ENCODE measurements at regions not wholly inside any gene's neighbourhood (a gene's known extent, or its start where the extent isn't known, plus 50 kb on each side); places are given as distances from the start of the nearest gene placed in this dataset.

GRCh38 chr11:109867784-109868183, 225.4 kb upstream of the ZC3H12C start:
- no peak overlapping the region for H3K4me3 ChIP-seq (ENCODE audit: low read depth, low read length)
- no peak for DNase-seq (ENCODE audit: low read depth)
- no peak for TF ChIP-seq MYC (IDR thresholded peaks at IDR 0.05; ENCODE audit: low read depth, low read length)
- TF ChIP-seq, protein P1, sequence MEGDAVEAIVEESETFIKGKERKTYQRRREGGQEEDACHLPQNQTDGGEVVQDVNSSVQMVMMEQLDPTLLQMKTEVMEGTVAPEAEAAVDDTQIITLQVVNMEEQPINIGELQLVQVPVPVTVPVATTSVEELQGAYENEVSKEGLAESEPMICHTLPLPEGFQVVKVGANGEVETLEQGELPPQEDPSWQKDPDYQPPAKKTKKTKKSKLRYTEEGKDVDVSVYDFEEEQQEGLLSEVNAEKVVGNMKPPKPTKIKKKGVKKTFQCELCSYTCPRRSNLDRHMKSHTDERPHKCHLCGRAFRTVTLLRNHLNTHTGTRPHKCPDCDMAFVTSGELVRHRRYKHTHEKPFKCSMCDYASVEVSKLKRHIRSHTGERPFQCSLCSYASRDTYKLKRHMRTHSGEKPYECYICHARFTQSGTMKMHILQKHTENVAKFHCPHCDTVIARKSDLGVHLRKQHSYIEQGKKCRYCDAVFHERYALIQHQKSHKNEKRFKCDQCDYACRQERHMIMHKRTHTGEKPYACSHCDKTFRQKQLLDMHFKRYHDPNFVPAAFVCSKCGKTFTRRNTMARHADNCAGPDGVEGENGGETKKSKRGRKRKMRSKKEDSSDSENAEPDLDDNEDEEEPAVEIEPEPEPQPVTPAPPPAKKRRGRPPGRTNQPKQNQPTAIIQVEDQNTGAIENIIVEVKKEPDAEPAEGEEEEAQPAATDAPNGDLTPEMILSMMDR (IDR thresholded peaks at IDR 0.05; ENCODE audit: low read depth, low read length) = no peak

- TF ChIP-seq POLR2A (IDR thresholded peaks at IDR 0.05; ENCODE audit: extremely low read depth, insufficient read length) = no peak
- no peak for TF ChIP-seq MAX (IDR thresholded peaks at IDR 0.05; ENCODE audit: low read depth, low read length)
- TF ChIP-seq, protein P1 (IDR thresholded peaks at IDR 0.05; ENCODE audit: low read depth, low read length) = no peak
- TF ChIP-seq MYC (IDR thresholded peaks at IDR 0.05; ENCODE audit: low read depth, low read length) = no peak
- no peak for DNase-seq (ENCODE audit: low read depth)
- no peak overlapping the region for H3K4me3 ChIP-seq (ENCODE audit: low read depth, low read length)
Measured at GRCh38 chr11:109869536-109869935, 223.7 kb upstream of the ZC3H12C start.

DNA sequence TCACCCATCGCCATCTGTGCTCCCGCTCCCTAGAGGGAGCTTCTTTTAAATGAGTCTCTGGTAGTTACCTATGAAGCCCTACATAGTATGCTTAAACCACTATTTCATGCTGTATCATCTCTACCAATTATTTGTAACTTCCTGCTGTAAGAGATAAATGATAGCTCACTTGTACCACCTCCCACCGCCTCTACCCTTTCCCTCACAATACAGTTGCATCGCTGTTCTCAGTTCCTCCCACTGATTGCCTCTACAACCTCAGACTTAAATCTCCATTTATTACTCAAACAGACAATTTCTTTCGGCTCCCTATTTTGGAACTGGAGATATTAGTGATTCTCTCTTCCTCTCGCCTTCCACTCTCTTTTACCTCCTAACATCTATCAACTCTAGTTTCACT, 222.9 kb upstream of the ZC3H12C start:
- no peak overlapping the region for H3K4me3 ChIP-seq (ENCODE audit: low read depth, low read length)
- TF ChIP-seq POLR2A (IDR thresholded peaks at IDR 0.05; ENCODE audit: extremely low read depth, insufficient read length) = no peak
- TF ChIP-seq, protein P1 (IDR thresholded peaks at IDR 0.05; ENCODE audit: low read depth, low read length) = no peak
- no peak for TF ChIP-seq MAX (IDR thresholded peaks at IDR 0.05; ENCODE audit: low read depth, low read length)
- no peak for TF ChIP-seq MYC (IDR thresholded peaks at IDR 0.05; ENCODE audit: low read depth, low read length)

GRCh38 chr11:109877043-109877442, 216.1 kb upstream of the ZC3H12C start:
- DNase-seq (ENCODE audit: low read depth) = no peak
- H3K4me3 ChIP-seq (ENCODE audit: low read depth, low read length) = no peak overlapping the region
- no peak for TF ChIP-seq MYC (IDR thresholded peaks at IDR 0.05; ENCODE audit: low read depth, low read length)
- no peak for TF ChIP-seq POLR2A (IDR thresholded peaks at IDR 0.05; ENCODE audit: extremely low read depth, insufficient read length)
- no peak for TF ChIP-seq MAX (IDR thresholded peaks at IDR 0.05; ENCODE audit: low read depth, low read length)
- TF ChIP-seq, protein P1 (IDR thresholded peaks at IDR 0.05; ENCODE audit: low read depth, low read length) = no peak

More for the DNA sequence above, 222.9 kb upstream of the ZC3H12C start:
- no peak for DNase-seq (ENCODE audit: low read depth)

DNA sequence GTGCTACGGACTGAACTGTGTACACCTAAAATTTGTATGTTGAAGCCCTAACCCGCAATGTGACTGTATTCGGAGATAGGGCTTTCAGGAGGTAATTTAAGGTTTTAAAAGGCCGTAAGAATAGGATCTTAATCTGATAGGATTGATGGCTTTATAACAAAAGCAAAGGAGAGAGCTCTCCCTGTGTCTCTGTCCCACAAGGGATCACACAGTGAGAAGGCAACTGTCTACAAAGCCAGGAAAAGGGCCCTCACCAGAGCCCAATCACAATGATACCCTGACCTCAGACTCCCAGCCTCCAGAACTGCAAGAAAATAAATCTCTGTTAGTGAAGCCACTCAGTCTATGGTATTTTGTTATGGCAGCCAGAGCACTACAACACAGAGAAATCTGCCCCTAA, 208.7 kb upstream of the ZC3H12C start:
- no peak for DNase-seq (ENCODE audit: low read depth)
- TF ChIP-seq MYC (IDR thresholded peaks at IDR 0.05; ENCODE audit: low read depth, low read length) = no peak
- TF ChIP-seq MAX (IDR thresholded peaks at IDR 0.05; ENCODE audit: low read depth, low read length) = no peak
- TF ChIP-seq POLR2A (IDR thresholded peaks at IDR 0.05; ENCODE audit: extremely low read depth, insufficient read length) = no peak
- TF ChIP-seq, protein P1 (IDR thresholded peaks at IDR 0.05; ENCODE audit: low read depth, low read length) = no peak
- H3K4me3 ChIP-seq (ENCODE audit: low read depth, low read length) = no peak overlapping the region

- H3K4me3 ChIP-seq (ENCODE audit: low read depth, low read length) = no peak overlapping the region
- DNase-seq (ENCODE audit: low read depth) = no peak
- no peak for TF ChIP-seq POLR2A (IDR thresholded peaks at IDR 0.05; ENCODE audit: extremely low read depth, insufficient read length)
- no peak for TF ChIP-seq MYC (IDR thresholded peaks at IDR 0.05; ENCODE audit: low read depth, low read length)
- TF ChIP-seq, protein P1 (IDR thresholded peaks at IDR 0.05; ENCODE audit: low read depth, low read length) = no peak
- no peak for TF ChIP-seq MAX (IDR thresholded peaks at IDR 0.05; ENCODE audit: low read depth, low read length)
Measured at GRCh38 chr11:109885006-109885405, 208.2 kb upstream of the ZC3H12C start.
